ENCODE measurements at regions not wholly inside any gene's neighbourhood (a gene's known extent, or its start where the extent isn't known, plus 50 kb on each side); places are given as distances from the start of the nearest gene placed in this dataset.

DNA sequence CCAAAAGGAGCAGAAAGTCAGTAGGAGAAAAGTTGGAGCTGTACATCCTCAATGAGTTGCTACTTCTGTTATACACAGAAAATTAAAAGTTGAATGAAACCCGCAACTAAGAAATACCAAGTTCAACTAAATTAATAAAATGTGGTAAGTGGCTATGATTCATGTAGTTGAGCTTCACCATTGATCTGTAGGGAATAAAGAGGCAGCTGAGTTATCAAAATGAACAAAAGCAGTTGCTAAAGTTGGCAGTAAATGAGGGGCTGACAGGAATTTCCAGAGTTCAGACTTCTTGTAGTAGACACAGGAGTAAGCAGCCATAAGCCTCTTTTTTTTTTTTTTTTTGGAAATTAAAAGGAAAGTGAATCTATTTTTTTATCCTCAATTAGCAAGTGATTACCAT, 234.6 kb downstream of the POSTN start:
- TF ChIP-seq EZH2 (IDR thresholded peaks at IDR 0.05; ENCODE audit: low read depth): no peak
- TF ChIP-seq, protein P1, sequence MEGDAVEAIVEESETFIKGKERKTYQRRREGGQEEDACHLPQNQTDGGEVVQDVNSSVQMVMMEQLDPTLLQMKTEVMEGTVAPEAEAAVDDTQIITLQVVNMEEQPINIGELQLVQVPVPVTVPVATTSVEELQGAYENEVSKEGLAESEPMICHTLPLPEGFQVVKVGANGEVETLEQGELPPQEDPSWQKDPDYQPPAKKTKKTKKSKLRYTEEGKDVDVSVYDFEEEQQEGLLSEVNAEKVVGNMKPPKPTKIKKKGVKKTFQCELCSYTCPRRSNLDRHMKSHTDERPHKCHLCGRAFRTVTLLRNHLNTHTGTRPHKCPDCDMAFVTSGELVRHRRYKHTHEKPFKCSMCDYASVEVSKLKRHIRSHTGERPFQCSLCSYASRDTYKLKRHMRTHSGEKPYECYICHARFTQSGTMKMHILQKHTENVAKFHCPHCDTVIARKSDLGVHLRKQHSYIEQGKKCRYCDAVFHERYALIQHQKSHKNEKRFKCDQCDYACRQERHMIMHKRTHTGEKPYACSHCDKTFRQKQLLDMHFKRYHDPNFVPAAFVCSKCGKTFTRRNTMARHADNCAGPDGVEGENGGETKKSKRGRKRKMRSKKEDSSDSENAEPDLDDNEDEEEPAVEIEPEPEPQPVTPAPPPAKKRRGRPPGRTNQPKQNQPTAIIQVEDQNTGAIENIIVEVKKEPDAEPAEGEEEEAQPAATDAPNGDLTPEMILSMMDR (conservative IDR thresholded peaks at IDR 0.05): no peak
